ENCODE measurements at regions not wholly inside any gene's neighbourhood (a gene's known extent, or its start where the extent isn't known, plus 50 kb on each side); places are given as distances from the start of the nearest gene placed in this dataset.
"Not testable (repeated sequence)": the region's sequence is repeated elsewhere in the genome, so short reads cannot be mapped to it uniquely, and the experiment has no call there.

GRCh38 chr22:11561744-11562143 is 3966.2 kb upstream of the OR11H1 start:
- H3K27me3 ChIP-seq (ENCODE audit: control insufficient read depth in 1 of 2, insufficient read depth in 2 of 2, low read length in 2 of 2); H3K27ac ChIP-seq (ENCODE audit: low read depth, low read length); H3K36me3 ChIP-seq (ENCODE audit: control insufficient read depth in 1 of 2, insufficient read depth in 2 of 2, low read length in 2 of 2); H3K4me1 ChIP-seq (ENCODE audit: control insufficient read depth in 1 of 2, insufficient read depth in 2 of 2, low read length in 2 of 2); H3K9ac ChIP-seq (ENCODE audit: low read depth in 1 of 2, low read length in 2 of 2); H3K4me3 ChIP-seq (ENCODE audit: low read depth in 1 of 2, low read length in 2 of 2): not testable (repeated sequence)
- H3K9me3 ChIP-seq (ENCODE audit: control insufficient read depth in 1 of 2, low read length in 2 of 2) = peaks cover 3 to 12% of the 10 kb centered on the region in 2 donors

- not testable (repeated sequence) for H3K4me3 ChIP-seq (ENCODE audit: low read depth in 1 of 2, low read length in 2 of 2); H3K4me1 ChIP-seq (ENCODE audit: control insufficient read depth in 1 of 2, insufficient read depth in 2 of 2, low read length in 2 of 2); H3K9ac ChIP-seq (ENCODE audit: low read depth in 1 of 2, low read length in 2 of 2); H3K36me3 ChIP-seq (ENCODE audit: control insufficient read depth in 1 of 2, insufficient read depth in 2 of 2, low read length in 2 of 2); H3K27me3 ChIP-seq (ENCODE audit: control insufficient read depth in 1 of 2, insufficient read depth in 2 of 2, low read length in 2 of 2); H3K27ac ChIP-seq (ENCODE audit: low read depth, low read length)
- peaks cover 25 to 37% of the 10 kb centered on the region in 2 donors for H3K9me3 ChIP-seq (ENCODE audit: control insufficient read depth in 1 of 2, low read length in 2 of 2)
These were observed 3959.0 kb upstream of the OR11H1 start for GRCh38 chr22:11568837-11569563.

DNA sequence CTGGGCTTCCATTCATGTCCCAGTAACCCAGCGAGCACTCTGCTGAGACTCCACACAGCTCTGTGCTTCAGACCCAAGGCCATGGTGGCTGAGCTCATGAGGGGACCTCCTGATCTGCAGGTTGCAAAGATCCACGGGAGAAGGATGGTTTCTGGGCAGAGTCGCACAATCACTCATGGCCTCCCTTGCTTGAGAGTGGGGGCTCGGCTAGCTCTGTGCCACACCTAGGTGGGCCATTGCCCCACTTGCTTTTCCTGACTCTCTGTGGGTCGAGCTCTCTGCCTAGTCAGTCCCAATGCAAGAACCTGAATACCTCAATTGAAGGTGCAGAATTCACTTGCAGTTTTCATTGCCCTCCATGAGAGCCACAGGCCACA is 3958.4 kb upstream of the OR11H1 start:
- not testable (repeated sequence) for H3K27ac ChIP-seq (ENCODE audit: low read depth, low read length); H3K27me3 ChIP-seq (ENCODE audit: control insufficient read depth in 1 of 2, insufficient read depth in 2 of 2, low read length in 2 of 2); H3K4me3 ChIP-seq (ENCODE audit: low read depth in 1 of 2, low read length in 2 of 2); H3K9ac ChIP-seq (ENCODE audit: low read depth in 1 of 2, low read length in 2 of 2); H3K36me3 ChIP-seq (ENCODE audit: control insufficient read depth in 1 of 2, insufficient read depth in 2 of 2, low read length in 2 of 2); H3K4me1 ChIP-seq (ENCODE audit: control insufficient read depth in 1 of 2, insufficient read depth in 2 of 2, low read length in 2 of 2)
- H3K9me3 ChIP-seq (ENCODE audit: control insufficient read depth in 1 of 2, low read length in 2 of 2) = peaks cover 31 to 42% of the 10 kb centered on the region in 2 donors

DNA sequence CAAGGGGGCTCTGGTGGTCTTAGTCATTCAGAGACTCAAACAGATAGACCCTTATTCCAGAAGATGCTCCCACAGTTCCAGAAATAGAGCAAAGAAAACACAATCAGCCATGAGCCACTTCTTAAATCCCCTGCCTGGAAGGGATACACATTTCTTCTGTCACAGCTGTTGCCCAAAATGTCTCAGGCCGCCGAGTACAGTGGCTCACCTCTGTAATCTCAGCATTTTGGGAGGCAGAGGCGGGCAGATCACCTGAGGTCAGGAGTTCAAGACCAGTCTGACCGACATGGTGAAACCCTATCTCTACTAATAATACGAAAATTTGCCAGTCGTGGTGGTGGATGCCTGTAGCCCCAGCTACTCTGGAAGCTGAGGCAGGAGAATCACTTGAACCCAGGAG is 3954.8 kb upstream of the OR11H1 start:
- H3K27ac ChIP-seq (ENCODE audit: low read depth, low read length); H3K4me3 ChIP-seq (ENCODE audit: low read depth in 1 of 2, low read length in 2 of 2); H3K27me3 ChIP-seq (ENCODE audit: control insufficient read depth in 1 of 2, insufficient read depth in 2 of 2, low read length in 2 of 2); H3K9ac ChIP-seq (ENCODE audit: low read depth in 1 of 2, low read length in 2 of 2); H3K4me1 ChIP-seq (ENCODE audit: control insufficient read depth in 1 of 2, insufficient read depth in 2 of 2, low read length in 2 of 2); H3K36me3 ChIP-seq (ENCODE audit: control insufficient read depth in 1 of 2, insufficient read depth in 2 of 2, low read length in 2 of 2): not testable (repeated sequence)
- peaks cover 51 to 56% of the 10 kb centered on the region in 2 donors for H3K9me3 ChIP-seq (ENCODE audit: control insufficient read depth in 1 of 2, low read length in 2 of 2)

- H3K27me3 ChIP-seq (ENCODE audit: control insufficient read depth in 1 of 2, insufficient read depth in 2 of 2, low read length in 2 of 2); H3K36me3 ChIP-seq (ENCODE audit: control insufficient read depth in 1 of 2, insufficient read depth in 2 of 2, low read length in 2 of 2); H3K4me3 ChIP-seq (ENCODE audit: low read depth in 1 of 2, low read length in 2 of 2); H3K9ac ChIP-seq (ENCODE audit: low read depth in 1 of 2, low read length in 2 of 2); H3K4me1 ChIP-seq (ENCODE audit: control insufficient read depth in 1 of 2, insufficient read depth in 2 of 2, low read length in 2 of 2); H3K27ac ChIP-seq (ENCODE audit: low read depth, low read length): not testable (repeated sequence)
- peaks cover 50 to 55% of the 10 kb centered on the region in 2 donors for H3K9me3 ChIP-seq (ENCODE audit: control insufficient read depth in 1 of 2, low read length in 2 of 2)
These were observed 3953.8 kb upstream of the OR11H1 start for GRCh38 chr22:11574231-11574630.

DNA sequence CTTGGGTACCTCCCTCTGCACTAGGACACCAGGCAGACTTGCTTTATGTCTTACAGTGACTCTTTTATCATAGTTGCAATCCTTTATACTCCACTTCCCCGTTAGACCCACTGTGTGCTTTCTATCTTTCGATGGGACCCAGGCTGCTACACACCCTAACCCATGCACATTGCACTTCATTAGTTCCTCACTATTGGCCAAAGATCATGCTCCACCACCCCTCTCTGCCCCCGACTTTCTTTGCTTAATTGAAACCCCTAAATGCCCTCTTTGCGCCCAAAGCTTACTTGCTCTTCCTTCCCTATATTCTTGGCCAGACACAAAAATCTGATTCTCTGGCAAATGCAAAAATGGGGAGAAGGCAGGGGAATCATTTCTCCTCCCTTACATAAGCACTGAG is 3953.3 kb upstream of the OR11H1 start:
- H3K36me3 ChIP-seq (ENCODE audit: control insufficient read depth in 1 of 2, insufficient read depth in 2 of 2, low read length in 2 of 2); H3K4me1 ChIP-seq (ENCODE audit: control insufficient read depth in 1 of 2, insufficient read depth in 2 of 2, low read length in 2 of 2); H3K4me3 ChIP-seq (ENCODE audit: low read depth in 1 of 2, low read length in 2 of 2); H3K27me3 ChIP-seq (ENCODE audit: control insufficient read depth in 1 of 2, insufficient read depth in 2 of 2, low read length in 2 of 2); H3K9ac ChIP-seq (ENCODE audit: low read depth in 1 of 2, low read length in 2 of 2); H3K27ac ChIP-seq (ENCODE audit: low read depth, low read length): not testable (repeated sequence)
- peaks cover 48 to 55% of the 10 kb centered on the region in 2 donors for H3K9me3 ChIP-seq (ENCODE audit: control insufficient read depth in 1 of 2, low read length in 2 of 2)

- H3K27me3 ChIP-seq (ENCODE audit: control insufficient read depth in 1 of 2, insufficient read depth in 2 of 2, low read length in 2 of 2); H3K36me3 ChIP-seq (ENCODE audit: control insufficient read depth in 1 of 2, insufficient read depth in 2 of 2, low read length in 2 of 2); H3K4me3 ChIP-seq (ENCODE audit: low read depth in 1 of 2, low read length in 2 of 2); H3K27ac ChIP-seq (ENCODE audit: low read depth, low read length); H3K9ac ChIP-seq (ENCODE audit: low read depth in 1 of 2, low read length in 2 of 2); H3K4me1 ChIP-seq (ENCODE audit: control insufficient read depth in 1 of 2, insufficient read depth in 2 of 2, low read length in 2 of 2): not testable (repeated sequence)
- H3K9me3 ChIP-seq (ENCODE audit: control insufficient read depth in 1 of 2, low read length in 2 of 2) = peaks cover 49 to 56% of the 10 kb centered on the region in 2 donors
These were observed 3951.3 kb upstream of the OR11H1 start for GRCh38 chr22:11576740-11577139.

DNA sequence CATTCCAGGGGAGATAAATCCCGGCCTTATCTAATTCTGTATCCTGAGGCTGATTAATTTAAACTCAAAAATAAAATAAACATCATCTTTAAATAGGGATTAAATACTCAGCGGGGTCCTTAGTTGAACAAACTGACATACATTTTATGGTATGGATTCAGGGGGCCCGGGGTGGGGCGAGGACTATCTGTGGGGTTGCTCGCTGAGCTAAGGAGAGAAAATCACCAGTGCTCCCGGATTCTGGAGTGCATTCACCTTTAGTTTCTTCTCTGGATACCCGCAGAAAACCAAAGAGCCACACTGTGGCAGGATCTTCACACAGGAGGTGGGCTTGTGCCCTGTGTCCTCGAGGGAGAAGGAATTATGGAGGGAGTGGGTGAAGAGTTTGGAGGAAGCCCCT is 3949.9 kb upstream of the OR11H1 start:
- H3K4me1 ChIP-seq (ENCODE audit: control insufficient read depth in 1 of 2, insufficient read depth in 2 of 2, low read length in 2 of 2); H3K36me3 ChIP-seq (ENCODE audit: control insufficient read depth in 1 of 2, insufficient read depth in 2 of 2, low read length in 2 of 2); H3K27ac ChIP-seq (ENCODE audit: low read depth, low read length); H3K27me3 ChIP-seq (ENCODE audit: control insufficient read depth in 1 of 2, insufficient read depth in 2 of 2, low read length in 2 of 2); H3K9ac ChIP-seq (ENCODE audit: low read depth in 1 of 2, low read length in 2 of 2); H3K4me3 ChIP-seq (ENCODE audit: low read depth in 1 of 2, low read length in 2 of 2): not testable (repeated sequence)
- H3K9me3 ChIP-seq (ENCODE audit: control insufficient read depth in 1 of 2, low read length in 2 of 2) = peaks cover 48 to 58% of the 10 kb centered on the region in 2 donors

- H3K9me3 ChIP-seq (ENCODE audit: control insufficient read depth in 1 of 2, low read length in 2 of 2) = peaks cover 45 to 62% of the 10 kb centered on the region in 2 donors
- not testable (repeated sequence) for H3K27me3 ChIP-seq (ENCODE audit: control insufficient read depth in 1 of 2, insufficient read depth in 2 of 2, low read length in 2 of 2); H3K9ac ChIP-seq (ENCODE audit: low read depth in 1 of 2, low read length in 2 of 2); H3K27ac ChIP-seq (ENCODE audit: low read depth, low read length); H3K36me3 ChIP-seq (ENCODE audit: control insufficient read depth in 1 of 2, insufficient read depth in 2 of 2, low read length in 2 of 2); H3K4me3 ChIP-seq (ENCODE audit: low read depth in 1 of 2, low read length in 2 of 2); H3K4me1 ChIP-seq (ENCODE audit: control insufficient read depth in 1 of 2, insufficient read depth in 2 of 2, low read length in 2 of 2)
These were observed 3949.4 kb upstream of the OR11H1 start for GRCh38 chr22:11578551-11578950.

- not testable (repeated sequence) for H3K36me3 ChIP-seq (ENCODE audit: control insufficient read depth in 1 of 2, insufficient read depth in 2 of 2, low read length in 2 of 2); H3K4me1 ChIP-seq (ENCODE audit: control insufficient read depth in 1 of 2, insufficient read depth in 2 of 2, low read length in 2 of 2); H3K4me3 ChIP-seq (ENCODE audit: low read depth in 1 of 2, low read length in 2 of 2); H3K27me3 ChIP-seq (ENCODE audit: control insufficient read depth in 1 of 2, insufficient read depth in 2 of 2, low read length in 2 of 2); H3K9ac ChIP-seq (ENCODE audit: low read depth in 1 of 2, low read length in 2 of 2); H3K27ac ChIP-seq (ENCODE audit: low read depth, low read length)
- peaks cover 39 to 59% of the 10 kb centered on the region in 2 donors for H3K9me3 ChIP-seq (ENCODE audit: control insufficient read depth in 1 of 2, low read length in 2 of 2)
These were observed 3945.9 kb upstream of the OR11H1 start for GRCh38 chr22:11582048-11582447.

- H3K4me3 ChIP-seq (ENCODE audit: low read depth in 1 of 2, low read length in 2 of 2); H3K27ac ChIP-seq (ENCODE audit: low read depth, low read length); H3K27me3 ChIP-seq (ENCODE audit: control insufficient read depth in 1 of 2, insufficient read depth in 2 of 2, low read length in 2 of 2); H3K36me3 ChIP-seq (ENCODE audit: control insufficient read depth in 1 of 2, insufficient read depth in 2 of 2, low read length in 2 of 2); H3K4me1 ChIP-seq (ENCODE audit: control insufficient read depth in 1 of 2, insufficient read depth in 2 of 2, low read length in 2 of 2); H3K9ac ChIP-seq (ENCODE audit: low read depth in 1 of 2, low read length in 2 of 2): not testable (repeated sequence)
- H3K9me3 ChIP-seq (ENCODE audit: control insufficient read depth in 1 of 2, low read length in 2 of 2) = peaks cover 28 to 40% of the 10 kb centered on the region in 2 donors
These were observed 3943.8 kb upstream of the OR11H1 start for GRCh38 chr22:11584231-11584630.
